Kidney capillary endothelial cell (primary cell): ENCODE measurements at regions not wholly inside any gene's neighbourhood (a gene's known extent, or its start where the extent isn't known, plus 50 kb on each side); places are given as distances from the start of the nearest gene placed in this dataset.

Source experiments
- DNase-seq: peaks from one replicate; pipeline ENCODE4 v3.0.0-alpha.2; 2018; ENCODE audit warnings: low spot score

DNA sequence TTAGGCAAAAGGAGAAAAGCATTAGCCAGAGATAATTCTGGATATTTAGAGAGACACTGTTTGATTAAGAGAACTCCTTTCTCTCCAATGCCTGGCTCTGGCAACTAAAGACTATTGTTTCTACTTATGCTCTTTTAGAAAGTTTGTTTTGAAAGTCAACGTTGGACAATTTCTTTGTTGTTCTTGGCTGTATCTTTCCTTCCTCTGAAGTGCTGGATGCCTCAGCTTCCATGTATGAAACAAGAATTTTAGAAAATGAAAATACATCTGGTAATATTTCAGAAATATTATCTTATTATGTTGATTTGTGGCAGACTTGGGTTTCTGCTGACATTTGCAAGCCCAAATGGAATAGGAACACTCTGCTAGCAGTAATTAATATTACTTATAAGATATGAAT lies 382.6 kb downstream of the SNAPC1 start:
- no peak for DNase-seq

DNA sequence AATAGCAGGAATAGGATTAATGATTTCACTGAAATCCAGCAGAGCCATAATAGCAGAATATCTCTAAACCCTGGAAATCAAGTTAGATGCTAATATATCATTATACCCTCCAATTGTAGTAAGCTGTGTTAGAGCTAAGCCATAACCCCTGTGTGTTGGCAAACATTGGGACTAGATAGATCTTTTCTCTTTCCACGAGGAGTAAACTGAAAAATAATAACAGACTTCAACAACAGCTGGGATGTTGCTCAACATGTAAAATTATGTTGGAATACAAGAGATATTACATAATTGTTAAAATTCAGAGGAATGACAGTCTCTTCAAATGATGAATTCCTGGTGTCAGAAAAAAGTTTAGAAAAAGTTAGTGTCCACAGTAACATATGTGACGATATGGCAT lies 383.8 kb downstream of the SNAPC1 start:
- DNase-seq, result no peak

DNA sequence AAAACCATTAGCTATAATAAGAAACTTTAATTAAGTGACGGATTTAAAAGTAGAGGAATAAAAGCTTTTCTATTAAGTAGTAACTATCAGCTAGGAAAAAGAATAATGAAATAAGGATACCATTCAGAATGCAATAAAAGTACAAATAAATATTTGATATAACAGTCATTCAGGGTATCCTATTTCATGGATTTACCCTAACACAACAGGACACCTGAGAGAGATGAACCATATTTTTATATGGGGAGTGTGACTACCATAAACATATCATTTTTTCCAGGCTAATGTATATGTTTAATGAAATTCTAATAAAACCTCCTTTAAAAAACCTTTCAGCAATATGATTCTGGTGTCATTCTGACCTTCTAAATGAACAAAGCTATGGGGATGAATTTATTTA lies 393.8 kb downstream of the SNAPC1 start:
- no peak for DNase-seq

DNA sequence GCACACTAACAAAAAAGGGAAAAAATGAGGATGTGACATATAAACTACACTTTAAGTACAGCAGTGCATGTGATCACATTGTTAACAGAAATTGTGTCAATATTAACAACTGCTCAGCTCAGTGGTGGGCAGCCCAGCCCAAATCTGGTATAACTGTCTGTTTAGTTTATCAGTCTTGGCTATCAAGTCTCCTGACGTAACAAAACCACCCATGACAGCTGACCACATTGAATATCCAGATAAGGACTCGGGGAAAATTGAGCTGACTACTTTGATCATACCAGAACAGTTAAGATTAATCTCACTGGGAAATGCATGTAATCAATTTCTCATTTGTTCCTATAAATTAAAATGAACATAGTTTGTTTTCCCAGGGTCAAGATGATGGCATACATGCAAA lies 396.6 kb downstream of the SNAPC1 start:
- no peak for DNase-seq

DNA sequence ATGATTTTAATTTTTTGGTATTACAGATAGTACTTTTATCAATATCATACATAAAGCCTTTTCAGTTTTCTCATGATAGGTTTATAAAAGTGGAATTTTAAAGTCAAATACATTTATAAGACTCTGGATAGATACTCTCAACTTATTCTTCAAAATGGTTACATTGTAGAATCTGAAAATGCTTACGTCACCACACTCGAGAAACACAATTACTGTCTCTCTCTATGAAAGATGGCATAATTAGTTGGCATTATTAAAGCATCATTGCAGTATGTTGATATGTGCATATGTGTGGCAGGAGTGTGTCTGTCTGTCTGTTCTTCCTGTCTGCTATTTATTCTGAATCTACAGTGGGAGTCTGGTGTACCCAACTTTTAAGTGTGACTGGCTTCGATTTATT lies 397.1 kb downstream of the SNAPC1 start:
- DNase-seq, result no peak

DNA sequence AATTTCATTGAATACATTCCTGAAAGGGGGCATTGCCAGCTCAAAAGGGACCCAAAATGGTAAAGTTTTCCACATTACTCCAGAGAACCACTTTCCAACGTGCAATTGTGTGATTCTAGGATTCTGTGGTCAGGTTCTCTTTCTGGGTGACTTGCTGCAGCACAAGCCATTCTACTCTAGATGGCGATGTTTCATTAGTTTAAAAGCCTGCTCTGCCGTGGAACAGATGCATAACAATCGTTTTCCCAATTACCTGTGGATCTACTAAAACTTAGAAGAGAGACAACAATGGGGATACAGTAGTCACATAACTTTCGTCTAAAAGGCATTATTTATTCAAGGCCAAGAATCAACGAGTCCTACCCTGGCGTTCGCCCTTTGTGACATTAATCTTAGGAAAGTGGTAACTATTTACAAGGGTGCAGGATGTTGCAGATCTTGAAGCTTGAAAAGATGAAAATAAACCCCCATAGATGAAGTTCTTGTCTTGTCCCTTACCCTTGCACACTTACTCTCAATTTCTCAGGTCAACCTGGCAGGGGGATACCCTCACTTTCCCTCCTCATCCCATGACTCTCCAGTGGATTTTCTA lies 400.9 kb downstream of the SNAPC1 start:
- peak; percentile 63 for DNase-seq

DNA sequence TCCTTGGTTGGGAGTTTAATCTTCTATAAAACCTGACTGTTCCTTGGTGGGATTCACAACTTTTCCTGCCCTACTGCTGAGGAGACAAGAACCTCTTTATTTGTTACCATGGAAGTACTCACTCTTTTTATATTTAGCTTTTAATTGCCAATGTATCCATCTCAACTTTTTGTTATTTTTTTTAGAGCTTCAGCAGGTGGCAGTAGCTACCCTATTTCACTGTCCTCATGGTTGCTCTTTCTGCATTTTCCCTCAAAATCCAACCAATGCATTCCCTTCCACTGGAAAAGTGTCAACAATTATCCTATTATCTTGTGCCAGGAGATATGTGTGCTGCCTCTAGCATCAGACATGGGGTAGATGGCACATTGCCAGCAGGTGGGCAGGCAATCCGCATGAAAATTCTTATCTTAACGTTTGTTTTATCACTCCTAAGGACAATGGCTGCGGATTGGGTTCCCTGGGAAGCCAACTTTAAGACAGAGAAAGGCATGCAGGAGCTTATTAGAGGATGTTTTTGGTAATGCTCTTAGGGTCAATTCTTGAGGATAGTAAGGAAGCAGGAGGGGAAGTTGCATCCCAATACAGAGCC lies 406.4 kb downstream of the SNAPC1 start:
- DNase-seq, result no peak

DNA sequence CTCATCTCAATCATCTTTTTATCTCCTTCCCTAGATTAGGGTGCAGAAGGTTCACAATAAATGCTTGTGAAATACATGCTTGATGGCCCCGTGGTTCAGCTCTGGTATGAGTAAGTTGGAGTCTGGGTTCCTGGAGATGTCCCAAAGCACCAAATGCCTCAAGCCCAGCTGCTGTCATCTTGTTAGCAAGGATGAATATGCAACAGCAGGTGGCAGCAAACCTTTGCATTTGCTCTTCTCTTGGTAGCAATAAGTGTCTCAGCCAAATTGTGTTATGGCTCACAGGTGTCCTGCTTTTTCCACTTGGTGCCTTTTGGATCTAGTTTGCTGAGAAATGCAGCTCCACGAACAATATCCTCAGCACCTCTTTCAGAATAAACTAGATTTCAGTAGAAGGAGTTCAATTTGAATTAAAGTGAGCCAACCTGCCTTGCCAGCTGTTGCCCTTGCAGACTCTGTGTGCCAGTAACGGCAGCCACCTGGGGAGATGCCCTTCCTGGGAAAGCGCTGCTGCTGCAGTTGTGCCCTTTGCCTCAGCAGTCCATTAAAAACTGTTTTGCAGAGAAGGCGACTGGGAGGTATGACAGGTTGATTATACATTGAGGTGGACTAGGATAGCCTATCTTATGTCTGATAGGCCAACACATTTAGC lies 417.3 kb downstream of the SNAPC1 start:
- DNase-seq, result peak; percentile 59

DNA sequence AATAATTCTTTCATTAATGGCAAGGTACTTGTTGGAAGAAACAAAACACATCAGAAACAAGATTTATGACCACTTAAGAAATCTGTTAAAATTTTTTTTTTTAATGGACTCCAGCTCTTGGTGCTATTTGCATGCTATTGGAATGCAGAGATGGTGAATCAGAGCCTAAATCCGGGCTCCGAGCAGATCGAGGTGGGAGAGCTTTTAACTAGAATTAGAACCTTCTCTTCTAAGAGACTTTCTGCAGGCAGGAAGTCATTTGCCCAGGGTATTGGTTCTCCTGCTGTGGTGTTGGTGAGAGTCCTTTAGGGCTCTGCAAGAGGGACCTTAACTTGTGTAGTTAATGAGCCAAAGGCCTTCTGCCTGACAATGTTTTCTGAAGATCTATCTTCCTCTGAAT lies 419.4 kb downstream of the SNAPC1 start:
- DNase-seq, result no peak

DNA sequence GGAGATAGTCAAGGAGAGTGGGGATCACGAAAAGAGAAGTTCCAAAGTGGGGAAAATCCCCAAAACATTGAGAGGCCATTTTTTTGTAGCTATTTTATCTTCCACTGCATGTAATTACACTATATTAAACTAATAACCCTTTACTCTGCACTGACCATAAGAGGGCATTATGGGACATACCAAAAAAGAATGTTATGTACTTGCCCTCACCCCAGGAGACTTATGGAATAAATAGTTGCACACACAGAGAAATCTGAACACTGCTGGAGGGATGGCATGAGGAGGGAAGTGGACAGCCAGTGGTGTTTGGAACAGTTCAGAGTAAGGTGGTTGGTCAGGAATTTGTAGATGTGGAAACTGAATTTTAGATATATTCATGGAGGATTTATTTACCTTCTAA lies 422.9 kb downstream of the SNAPC1 start:
- no peak for DNase-seq

DNA sequence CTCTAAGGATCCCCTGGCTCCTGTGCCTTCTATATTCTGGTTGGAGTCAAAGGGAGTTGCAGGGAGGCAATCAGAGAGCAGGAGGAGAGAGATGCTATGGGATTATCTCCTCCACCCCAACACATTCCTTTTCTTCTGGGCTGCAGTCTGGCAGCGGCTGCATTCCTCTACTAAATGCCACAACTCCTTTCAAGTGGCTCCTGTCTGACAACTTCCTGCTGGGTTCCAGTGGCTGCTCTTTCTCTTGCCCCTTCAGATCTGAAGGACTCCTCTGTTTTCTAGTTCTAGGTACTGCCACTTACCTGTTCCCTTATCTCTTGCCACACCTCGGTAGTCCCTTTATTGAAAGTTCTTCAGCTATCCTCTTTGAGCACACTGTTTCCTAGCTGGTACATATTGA lies 425.0 kb downstream of the SNAPC1 start:
- no peak for DNase-seq

DNA sequence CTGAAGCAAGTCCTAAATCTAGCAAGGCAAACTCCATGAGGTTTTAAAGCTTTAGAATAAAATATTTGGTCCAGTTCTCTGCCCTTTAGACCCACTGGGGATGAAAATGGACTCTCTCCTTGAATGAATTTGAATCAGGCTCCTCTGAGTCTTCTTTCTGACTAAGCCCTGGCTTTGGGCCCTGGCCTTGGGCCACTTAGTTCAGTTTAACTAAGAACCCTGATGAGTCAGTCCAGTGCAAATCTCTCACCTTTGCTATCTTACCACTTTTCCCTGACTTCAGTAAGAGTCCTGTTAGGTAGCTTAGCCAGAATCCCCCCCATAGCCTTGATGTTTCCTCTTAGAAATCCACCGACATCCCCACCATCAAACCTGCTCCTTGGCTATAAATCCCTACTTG lies 427.5 kb downstream of the SNAPC1 start:
- no peak for DNase-seq

DNA sequence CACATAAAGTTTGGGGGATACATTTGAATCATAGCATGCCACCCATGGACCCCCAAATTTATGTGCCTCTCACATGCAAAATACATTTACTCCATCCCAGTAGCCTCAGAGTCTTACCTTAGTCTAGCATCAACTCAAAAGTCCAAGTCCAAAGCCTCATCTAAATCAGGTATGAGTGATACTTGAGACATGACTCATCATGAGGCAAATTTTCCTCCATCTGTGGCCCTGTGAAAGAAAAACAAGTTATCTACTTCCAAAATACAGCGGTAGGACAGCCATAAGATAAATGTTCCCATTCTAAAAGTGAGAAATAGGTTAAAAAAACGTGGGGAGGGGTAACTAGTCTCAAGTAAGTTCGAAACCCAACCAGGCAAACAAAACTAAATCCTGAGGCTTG lies 444.2 kb downstream of the SNAPC1 start:
- no peak for DNase-seq

DNA sequence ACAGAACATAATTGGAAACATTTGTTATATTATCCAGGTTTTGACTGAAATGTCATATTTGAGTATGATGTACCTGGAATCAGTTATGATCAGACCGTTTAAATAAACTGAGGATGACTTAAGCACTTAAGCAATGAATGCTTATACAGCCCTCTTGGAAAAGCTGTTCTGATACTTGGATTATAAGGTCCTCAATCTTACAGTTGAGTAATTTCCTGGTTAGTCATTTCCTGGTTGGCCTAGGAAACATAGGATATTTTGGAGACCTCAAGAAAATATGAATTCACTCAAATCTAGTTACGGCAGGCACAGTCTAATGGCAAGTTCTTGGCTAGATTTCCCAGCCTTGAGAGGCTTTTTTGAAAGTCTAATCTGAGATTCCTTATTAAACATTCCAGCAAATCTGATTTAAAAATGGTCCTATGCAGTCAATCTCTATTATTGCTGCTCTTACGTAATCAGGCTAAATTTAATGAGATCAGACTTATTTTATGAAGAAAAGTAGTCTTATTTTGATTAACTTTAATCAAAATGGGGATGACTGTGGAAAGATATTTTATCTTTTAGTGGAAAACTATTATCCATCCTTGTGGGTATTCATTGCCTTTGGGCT lies 447.2 kb downstream of the SNAPC1 start:
- peak; percentile 85 for DNase-seq

DNA sequence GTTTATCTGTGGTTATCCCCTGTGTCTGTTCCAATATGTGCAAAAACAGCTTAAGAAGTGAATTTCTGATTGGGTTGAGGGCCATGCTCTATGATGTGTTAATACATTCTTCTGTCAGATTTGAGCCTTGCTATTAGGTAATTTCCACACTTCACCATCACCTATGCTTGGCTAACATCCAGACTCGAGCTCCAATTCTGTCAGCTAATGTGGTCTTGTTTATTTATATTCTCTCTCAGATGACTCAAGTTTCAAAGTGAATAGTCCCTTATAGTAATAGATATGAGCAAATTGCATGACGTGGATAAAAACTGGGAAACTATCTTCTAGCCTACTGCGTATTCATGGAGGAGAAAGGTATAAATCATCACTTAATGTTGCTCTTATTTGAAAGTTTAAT lies 451.3 kb downstream of the SNAPC1 start:
- DNase-seq, result no peak

DNA sequence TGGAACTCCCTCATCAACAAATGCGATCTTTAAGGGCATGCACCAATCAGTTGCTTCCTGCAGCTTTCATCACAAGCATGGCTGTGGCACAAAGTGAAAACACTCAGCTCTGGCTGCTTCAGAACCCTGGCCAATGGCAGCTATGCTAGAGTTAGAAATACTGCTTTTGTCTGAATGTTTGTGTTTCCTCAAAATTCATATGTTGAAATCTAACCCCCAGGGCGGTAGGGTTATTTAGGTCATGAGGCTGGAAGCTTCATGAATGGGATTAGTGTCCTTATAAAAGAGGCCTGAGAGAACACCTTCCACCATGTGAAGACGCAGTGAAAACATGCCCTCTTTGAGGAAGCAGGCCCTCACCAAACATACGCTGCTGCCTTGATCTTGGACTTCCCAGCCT lies 453.9 kb downstream of the SNAPC1 start:
- DNase-seq, result no peak

DNA sequence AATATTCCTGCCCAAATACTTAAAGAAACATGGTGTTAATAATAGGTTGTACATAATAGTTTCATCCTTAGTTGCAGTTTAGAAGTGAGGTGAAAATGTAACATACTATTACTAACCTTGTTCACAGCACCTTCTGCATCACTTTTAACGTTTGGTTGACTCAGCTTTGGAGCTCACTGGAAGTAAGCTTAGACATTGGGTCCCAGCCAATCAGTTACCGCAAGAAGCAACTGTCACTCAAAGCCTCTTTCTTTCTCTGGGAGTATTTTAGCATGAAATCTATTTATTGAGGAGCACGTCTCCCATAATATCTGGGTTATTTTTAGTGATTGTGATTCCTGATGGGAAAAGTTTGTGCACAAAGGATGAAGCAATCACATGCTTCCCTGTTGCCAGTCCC lies 472.6 kb downstream of the SNAPC1 start:
- DNase-seq, result no peak

DNA sequence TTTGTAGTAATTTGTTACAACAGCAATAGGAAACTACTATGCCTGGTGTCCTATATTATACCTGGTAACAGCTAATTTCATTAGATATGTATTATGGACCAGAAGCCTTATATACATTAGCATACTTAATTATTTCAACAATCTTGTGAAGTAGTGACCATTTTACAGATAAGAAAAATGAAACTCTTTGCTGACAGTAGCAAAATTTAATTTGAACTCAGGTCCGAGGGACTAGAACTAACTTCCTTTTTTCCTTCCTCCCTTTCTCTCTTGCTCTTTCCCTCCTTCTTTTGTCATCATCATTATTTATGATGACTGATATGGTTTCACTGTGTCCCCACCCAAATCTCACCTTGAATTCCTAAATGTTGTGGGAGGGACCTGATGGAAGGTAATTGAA lies 482.0 kb downstream of the SNAPC1 start:
- no peak for DNase-seq

DNA sequence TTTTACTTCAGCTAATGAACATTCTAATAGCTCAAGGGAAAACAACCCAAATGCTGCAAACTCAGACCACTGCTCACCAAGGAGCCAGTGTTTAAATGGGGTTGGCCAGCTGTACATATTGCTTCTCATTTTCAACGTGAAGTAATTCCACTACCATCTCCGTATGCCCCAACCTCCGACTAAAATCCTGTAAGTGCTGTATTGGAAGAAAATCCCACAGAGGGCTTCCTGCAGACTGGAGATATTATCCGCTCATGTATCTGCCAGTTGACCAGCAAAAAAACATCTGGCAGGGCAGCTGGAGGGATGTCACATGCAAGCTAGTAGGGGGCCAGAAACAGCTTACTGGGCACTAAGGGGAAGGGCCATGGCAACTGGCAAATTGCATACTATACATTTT lies 485.0 kb downstream of the SNAPC1 start:
- no peak for DNase-seq

DNA sequence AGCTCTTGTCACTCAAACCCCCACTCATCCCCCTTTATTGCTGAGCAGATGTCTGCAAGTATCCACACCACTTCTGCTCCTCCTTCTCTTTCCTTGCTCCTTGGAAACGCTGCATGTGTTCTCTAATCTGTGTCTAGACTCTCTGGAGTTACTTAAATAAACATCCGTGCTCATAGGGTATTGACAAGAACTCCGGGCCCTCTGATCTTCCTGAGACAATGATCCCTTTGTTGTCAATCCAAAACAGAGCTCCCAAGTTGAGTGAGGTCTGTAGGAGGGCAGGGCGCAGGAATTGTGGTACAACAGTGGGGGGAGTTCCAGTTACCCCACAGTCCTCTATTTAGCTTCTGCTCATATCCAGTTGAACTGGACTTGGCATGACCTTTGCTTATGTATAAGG lies 489.0 kb downstream of the SNAPC1 start:
- no peak for DNase-seq

DNA sequence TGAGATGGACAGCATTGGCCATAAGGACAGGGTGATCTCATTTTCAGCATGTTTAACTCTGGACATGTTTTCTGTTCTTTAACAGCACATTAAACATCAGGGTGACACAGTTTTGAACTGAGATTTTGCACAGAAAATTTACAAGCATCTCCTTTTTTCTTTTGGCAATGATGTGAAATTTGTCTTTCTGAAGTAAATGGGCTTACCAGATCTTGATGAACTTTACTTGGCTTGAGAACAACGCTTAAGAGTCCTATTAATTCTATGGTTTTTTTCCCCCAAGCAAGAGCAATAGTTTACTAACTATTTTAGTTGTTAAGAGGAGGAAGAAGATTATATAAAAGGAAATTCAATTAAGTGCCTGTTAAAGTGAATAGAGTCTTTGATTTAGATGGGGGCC lies 491.0 kb downstream of the SNAPC1 start:
- no peak for DNase-seq

DNA sequence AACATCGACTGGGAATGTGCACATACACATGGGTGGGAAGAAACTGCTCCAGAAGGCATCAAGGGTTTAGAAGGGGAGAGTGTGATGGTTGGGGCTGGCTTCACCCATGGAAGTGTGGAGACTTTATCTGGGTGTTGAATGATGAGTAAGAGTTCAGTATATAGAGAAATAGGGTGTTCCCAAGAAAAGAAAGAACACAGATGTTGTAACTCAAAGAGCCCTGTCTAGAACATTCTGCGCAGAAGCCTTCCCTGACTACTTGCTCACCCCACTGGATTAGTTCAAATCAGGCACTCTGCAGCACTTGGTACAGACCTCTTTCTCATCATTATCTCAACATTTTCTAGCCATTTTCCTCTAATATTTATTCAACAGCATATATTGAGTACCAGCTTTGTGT lies 491.7 kb downstream of the SNAPC1 start:
- DNase-seq, result no peak

DNA sequence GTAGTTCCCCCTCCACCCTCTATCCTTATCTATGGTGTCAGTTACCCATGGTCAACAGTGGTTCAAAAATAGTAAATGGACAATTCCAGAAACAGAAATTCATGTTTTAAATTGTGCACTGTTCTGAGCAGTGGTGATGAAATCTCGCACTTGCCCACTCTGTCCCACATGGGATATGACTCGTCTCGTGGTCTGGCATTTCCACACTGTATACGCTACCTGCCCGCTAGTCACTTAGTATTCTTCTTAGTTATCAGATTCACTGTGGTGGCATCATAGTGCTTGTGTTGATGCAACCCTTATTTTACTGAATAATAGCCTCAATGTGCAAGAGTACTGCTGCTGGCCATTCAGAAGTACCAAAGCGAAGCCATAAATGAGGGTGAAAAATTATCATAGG lies 507.0 kb downstream of the SNAPC1 start:
- no peak for DNase-seq

DNA sequence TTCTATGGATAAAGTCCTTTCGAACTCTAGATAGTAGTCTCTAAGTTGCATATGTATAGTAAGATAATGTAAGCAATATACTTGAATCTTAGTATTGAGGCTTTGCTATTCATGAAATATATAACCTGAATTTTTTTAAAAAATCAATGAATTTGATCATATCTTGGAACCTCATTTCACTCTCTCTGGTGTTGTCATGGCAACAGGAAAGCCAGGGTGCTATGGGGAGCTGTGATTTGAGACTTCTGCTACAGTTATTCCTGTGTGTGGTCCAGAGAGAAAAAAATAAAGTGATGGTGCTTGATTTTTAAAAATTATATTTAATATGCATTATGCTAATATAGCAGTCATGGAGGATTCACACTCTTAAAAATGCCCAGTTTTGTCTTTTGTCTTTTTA lies 508.0 kb downstream of the SNAPC1 start:
- no peak for DNase-seq
